GM23338 (cell line): ENCODE measurements at regions not wholly inside any gene's neighbourhood (a gene's known extent, or its start where the extent isn't known, plus 50 kb on each side); places are given as distances from the start of the nearest gene placed in this dataset.

Experiments used
- CREB1 ChIP-seq: fragments of 250-450 bp; sonication (Bioruptor Pico); IDR thresholded peaks from 2 replicates; pipeline ENCODE4 v1.5.0; 2020; ENCODE audit warnings: low read depth, mild to moderate bottlenecking, moderate library complexity
- CTCF ChIP-seq, 2 experiments: fragments of 200-600 bp in 1 of 2; sonication (generic) in 1 of 2; conservative IDR thresholded peaks; 2 replicates each; pipeline versions ENCODE4 v1.5.1 to v1.6.1; 2016 to 2017; ENCODE audit warnings: antibody characterized with exemption in 2 of 2, low read depth in 2 of 2, mild to moderate bottlenecking in 2 of 2, moderate library complexity in 1 of 2
- ETS1 ChIP-seq: IDR thresholded peaks from 2 replicates; pipeline ENCODE4 v1.6.1; 2016; ENCODE audit warnings: antibody characterized with exemption
- EZH2 ChIP-seq: fragments of 200-600 bp; sonication (generic); IDR thresholded peaks from one replicate; pipeline ENCODE4 v1.8.0; 2017; ENCODE audit warnings: antibody characterized with exemption, mild to moderate bottlenecking, low read depth; ENCODE audit not compliant: unreplicated experiment
- EZH2phosphoT487 ChIP-seq: fragments of 200-600 bp; sonication (generic); IDR thresholded peaks from one replicate; pipeline ENCODE4 v1.8.1; 2018; ENCODE audit warnings: antibody characterized with exemption; ENCODE audit not compliant: unreplicated experiment
- JUNB ChIP-seq: IDR thresholded peaks from one replicate; pipeline ENCODE4 v1.6.1; 2016; ENCODE audit warnings: antibody characterized with exemption; ENCODE audit not compliant: unreplicated experiment
- POLR2AphosphoS5 ChIP-seq: IDR thresholded peaks from 2 replicates; pipeline ENCODE4 v1.6.1; 2016; ENCODE audit warnings: antibody characterized with exemption, low read depth
- REST ChIP-seq: IDR thresholded peaks from one replicate; pipeline ENCODE4 v1.6.1; 2018; ENCODE audit warnings: antibody characterized with exemption; ENCODE audit not compliant: unreplicated experiment
- STAT1 ChIP-seq: IDR thresholded peaks from one replicate; pipeline ENCODE4 v1.6.1; 2016; ENCODE audit warnings: antibody characterized with exemption; ENCODE audit not compliant: unreplicated experiment
- ZNF114 ChIP-seq: fragments of 250-450 bp; sonication (Bioruptor Pico); IDR thresholded peaks from 2 replicates; pipeline ENCODE4 v1.5.0; 2020; ENCODE audit warnings: mild to moderate bottlenecking, moderate library complexity
- ZNF331 ChIP-seq: fragments of 250-450 bp; sonication (Bioruptor Pico); IDR thresholded peaks from 2 replicates; pipeline ENCODE4 v1.5.0; 2020; ENCODE audit warnings: low read depth, mild to moderate bottlenecking, moderate library complexity
- TF ChIP-seq, protein P1 (sequence below): fragments of 250-450 bp; sonication (Bioruptor Pico); IDR thresholded peaks from 2 replicates; pipeline ENCODE4 v1.5.0; 2020; ENCODE audit warnings: mild to moderate bottlenecking, moderate library complexity

GRCh38 chr16:77596261-77596660 is 126.1 kb upstream of the NUDT7 start:
- TF ChIP-seq CTCF (conservative IDR thresholded peaks at IDR 0.05; ENCODE audit: low read depth in 2 of 2) (no peak), EZH2 (no peak), EZH2phosphoT487 (no peak), POLR2AphosphoS5 (no peak), REST (no peak), STAT1 (no peak), CREB1 (CRISPR knock-in tag) (no peak), ETS1 (no peak), ZNF331 (CRISPR knock-in tag) (no peak), JUNB (no peak), ZNF114 (no peak)
- TF ChIP-seq, protein P1, sequence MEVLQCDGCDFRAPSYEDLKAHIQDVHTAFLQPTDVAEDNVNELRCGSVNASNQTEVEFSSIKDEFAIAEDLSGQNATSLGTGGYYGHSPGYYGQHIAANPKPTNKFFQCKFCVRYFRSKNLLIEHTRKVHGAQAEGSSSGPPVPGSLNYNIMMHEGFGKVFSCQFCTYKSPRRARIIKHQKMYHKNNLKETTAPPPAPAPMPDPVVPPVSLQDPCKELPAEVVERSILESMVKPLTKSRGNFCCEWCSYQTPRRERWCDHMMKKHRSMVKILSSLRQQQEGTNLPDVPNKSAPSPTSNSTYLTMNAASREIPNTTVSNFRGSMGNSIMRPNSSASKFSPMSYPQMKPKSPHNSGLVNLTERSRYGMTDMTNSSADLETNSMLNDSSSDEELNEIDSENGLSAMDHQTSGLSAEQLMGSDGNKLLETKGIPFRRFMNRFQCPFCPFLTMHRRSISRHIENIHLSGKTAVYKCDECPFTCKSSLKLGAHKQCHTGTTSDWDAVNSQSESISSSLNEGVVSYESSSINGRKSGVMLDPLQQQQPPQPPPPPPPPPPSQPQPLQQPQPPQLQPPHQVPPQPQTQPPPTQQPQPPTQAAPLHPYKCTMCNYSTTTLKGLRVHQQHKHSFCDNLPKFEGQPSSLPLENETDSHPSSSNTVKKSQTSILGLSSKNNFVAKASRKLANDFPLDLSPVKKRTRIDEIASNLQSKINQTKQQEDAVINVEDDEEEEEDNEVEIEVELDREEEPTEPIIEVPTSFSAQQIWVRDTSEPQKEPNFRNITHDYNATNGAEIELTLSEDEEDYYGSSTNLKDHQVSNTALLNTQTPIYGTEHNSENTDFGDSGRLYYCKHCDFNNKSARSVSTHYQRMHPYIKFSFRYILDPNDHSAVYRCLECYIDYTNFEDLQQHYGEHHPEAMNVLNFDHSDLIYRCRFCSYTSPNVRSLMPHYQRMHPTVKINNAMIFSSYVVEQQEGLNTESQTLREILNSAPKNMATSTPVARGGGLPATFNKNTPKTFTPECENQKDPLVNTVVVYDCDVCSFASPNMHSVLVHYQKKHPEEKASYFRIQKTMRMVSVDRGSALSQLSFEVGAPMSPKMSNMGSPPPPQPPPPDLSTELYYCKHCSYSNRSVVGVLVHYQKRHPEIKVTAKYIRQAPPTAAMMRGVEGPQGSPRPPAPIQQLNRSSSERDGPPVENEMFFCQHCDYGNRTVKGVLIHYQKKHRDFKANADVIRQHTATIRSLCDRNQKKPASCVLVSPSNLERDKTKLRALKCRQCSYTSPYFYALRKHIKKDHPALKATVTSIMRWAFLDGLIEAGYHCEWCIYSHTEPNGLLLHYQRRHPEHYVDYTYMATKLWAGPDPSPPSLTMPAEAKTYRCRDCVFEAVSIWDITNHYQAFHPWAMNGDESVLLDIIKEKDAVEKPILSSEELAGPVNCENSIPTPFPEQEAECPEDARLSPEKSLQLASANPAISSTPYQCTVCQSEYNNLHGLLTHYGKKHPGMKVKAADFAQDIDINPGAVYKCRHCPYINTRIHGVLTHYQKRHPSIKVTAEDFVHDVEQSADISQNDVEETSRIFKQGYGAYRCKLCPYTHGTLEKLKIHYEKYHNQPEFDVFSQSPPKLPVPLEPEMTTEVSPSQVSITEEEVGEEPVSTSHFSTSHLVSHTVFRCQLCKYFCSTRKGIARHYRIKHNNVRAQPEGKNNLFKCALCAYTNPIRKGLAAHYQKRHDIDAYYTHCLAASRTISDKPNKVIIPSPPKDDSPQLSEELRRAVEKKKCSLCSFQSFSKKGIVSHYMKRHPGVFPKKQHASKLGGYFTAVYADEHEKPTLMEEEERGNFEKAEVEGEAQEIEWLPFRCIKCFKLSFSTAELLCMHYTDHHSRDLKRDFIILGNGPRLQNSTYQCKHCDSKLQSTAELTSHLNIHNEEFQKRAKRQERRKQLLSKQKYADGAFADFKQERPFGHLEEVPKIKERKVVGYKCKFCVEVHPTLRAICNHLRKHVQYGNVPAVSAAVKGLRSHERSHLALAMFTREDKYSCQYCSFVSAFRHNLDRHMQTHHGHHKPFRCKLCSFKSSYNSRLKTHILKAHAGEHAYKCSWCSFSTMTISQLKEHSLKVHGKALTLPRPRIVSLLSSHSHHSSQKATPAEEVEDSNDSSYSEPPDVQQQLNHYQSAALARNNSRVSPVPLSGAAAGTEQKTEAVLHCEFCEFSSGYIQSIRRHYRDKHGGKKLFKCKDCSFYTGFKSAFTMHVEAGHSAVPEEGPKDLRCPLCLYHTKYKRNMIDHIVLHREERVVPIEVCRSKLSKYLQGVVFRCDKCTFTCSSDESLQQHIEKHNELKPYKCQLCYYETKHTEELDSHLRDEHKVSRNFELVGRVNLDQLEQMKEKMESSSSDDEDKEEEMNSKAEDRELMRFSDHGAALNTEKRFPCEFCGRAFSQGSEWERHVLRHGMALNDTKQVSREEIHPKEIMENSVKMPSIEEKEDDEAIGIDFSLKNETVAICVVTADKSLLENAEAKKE, result no peak
